ENCODE measurements at regions not wholly inside any gene's neighbourhood (a gene's known extent, or its start where the extent isn't known, plus 50 kb on each side); places are given as distances from the start of the nearest gene placed in this dataset.

DNA sequence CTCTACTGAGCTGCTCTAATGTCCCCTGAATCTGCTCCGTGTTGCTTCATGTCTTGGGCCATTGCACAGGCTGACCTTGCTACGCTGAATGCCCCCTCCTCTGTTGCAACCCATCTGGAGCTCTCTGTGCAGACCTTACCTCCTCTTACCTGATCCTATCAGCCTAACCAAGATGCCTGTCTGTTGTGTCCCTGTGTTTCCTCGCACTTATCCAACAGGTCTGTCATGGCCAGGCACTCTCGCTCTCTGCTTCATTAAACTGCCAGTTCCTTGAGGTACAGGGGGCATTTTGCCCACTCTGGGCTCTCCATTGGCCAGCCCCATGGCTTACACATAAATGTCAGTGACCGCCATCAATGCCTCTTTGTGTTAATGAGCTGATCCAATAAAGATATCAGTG is 277.7 kb upstream of the TSHZ3 start:
- Histone ChIP-seq H3K4me3 (ENCODE audit: low read length) (no peak overlapping the region), H3K9me2 (replicated peaks; ENCODE audit: control insufficient read depth, low read length) (no peaks in the 10 kb centered on the region), H3K4me1 (ENCODE audit: control insufficient read depth, low read length) (no peaks in the 10 kb centered on the region), H3K36me3 (ENCODE audit: control insufficient read depth, low read length) (no peaks in the 10 kb centered on the region), H3K9me3 (ENCODE audit: control insufficient read depth, insufficient read depth, low read length) (no peaks in the 10 kb centered on the region; the same call in 1 of the 2 replicates), H3F3A (ENCODE audit: control insufficient read depth, insufficient read depth) (no peaks in the 10 kb centered on the region), H3K4me2 (ENCODE audit: low read length) (no peak overlapping the region), H3K27me3 (ENCODE audit: control insufficient read depth, low read length) (no peaks in the 10 kb centered on the region), H3K79me2 (ENCODE audit: control insufficient read depth, low read length) (no peaks in the 10 kb centered on the region), H3K27ac (ENCODE audit: low read depth, low read length) (no peak overlapping the region), H4K20me1 (ENCODE audit: control insufficient read depth, insufficient read depth, low read depth, low read length) (no peaks in the 10 kb centered on the region)
- TF ChIP-seq EZH2phosphoT487 (IDR thresholded peaks at IDR 0.05; ENCODE audit: borderline replicate concordance, low read length) = no peak
- TF ChIP-seq, protein P1, sequence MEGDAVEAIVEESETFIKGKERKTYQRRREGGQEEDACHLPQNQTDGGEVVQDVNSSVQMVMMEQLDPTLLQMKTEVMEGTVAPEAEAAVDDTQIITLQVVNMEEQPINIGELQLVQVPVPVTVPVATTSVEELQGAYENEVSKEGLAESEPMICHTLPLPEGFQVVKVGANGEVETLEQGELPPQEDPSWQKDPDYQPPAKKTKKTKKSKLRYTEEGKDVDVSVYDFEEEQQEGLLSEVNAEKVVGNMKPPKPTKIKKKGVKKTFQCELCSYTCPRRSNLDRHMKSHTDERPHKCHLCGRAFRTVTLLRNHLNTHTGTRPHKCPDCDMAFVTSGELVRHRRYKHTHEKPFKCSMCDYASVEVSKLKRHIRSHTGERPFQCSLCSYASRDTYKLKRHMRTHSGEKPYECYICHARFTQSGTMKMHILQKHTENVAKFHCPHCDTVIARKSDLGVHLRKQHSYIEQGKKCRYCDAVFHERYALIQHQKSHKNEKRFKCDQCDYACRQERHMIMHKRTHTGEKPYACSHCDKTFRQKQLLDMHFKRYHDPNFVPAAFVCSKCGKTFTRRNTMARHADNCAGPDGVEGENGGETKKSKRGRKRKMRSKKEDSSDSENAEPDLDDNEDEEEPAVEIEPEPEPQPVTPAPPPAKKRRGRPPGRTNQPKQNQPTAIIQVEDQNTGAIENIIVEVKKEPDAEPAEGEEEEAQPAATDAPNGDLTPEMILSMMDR (IDR thresholded peaks at IDR 0.05; ENCODE audit: low read depth, low read length, poor library complexity, severe bottlenecking) = no peak

DNA sequence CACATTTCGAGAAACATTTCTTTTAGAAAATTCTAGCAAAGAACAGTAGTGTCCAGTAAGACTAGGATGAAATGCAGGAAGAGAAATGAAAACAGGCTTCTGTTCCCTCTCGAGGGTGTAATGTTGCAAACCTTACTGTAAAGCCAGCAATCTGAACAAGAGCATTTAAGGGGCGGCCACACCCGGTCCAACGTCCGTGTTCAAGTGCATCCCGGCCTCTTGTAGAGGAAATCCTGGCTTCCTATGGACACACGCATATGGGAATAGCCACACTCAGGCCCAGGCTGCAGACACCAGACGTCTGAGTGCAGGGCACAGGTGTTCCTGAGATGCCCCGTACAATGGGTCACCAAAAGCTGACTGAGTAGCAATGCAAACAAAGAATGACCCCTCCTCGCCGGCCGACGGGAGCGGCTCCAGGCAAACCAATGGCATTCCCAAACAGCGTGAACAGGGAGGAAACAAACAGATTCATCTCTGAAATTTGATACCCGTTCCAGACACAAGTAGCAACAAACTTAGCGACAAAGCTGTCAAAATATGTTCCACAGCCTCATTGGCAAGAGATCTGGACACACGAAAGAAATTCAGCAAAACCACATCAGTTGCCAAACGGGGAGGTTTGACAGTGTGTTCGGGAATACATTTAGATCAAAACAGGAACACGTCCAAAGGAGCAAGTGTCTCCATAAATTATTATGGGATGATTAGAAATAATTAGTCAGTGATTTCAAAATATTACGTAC is 278.6 kb upstream of the TSHZ3 start:
- Histone ChIP-seq H3K4me2 (ENCODE audit: low read length) (no peak overlapping the region), H3K9me3 (ENCODE audit: control insufficient read depth, insufficient read depth, low read length) (peaks cover under 1% of the 10 kb centered on the region; the same call in 1 of the 2 replicates), H3K4me1 (ENCODE audit: control insufficient read depth, low read length) (no peaks in the 10 kb centered on the region), H4K20me1 (ENCODE audit: control insufficient read depth, insufficient read depth, low read depth, low read length) (no peaks in the 10 kb centered on the region), H3K27me3 (ENCODE audit: control insufficient read depth, low read length) (no peaks in the 10 kb centered on the region), H3F3A (ENCODE audit: control insufficient read depth, insufficient read depth) (no peaks in the 10 kb centered on the region), H3K9me2 (replicated peaks; ENCODE audit: control insufficient read depth, low read length) (no peaks in the 10 kb centered on the region), H3K79me2 (ENCODE audit: control insufficient read depth, low read length) (no peaks in the 10 kb centered on the region), H3K27ac (ENCODE audit: low read depth, low read length) (no peak overlapping the region), H3K4me3 (ENCODE audit: low read length) (no peak overlapping the region), H3K36me3 (ENCODE audit: control insufficient read depth, low read length) (no peaks in the 10 kb centered on the region)
- TF ChIP-seq, protein P1 (IDR thresholded peaks at IDR 0.05; ENCODE audit: low read depth, low read length, poor library complexity, severe bottlenecking) = no peak
- TF ChIP-seq EZH2phosphoT487 (IDR thresholded peaks at IDR 0.05; ENCODE audit: borderline replicate concordance, low read length) = no peak

DNA sequence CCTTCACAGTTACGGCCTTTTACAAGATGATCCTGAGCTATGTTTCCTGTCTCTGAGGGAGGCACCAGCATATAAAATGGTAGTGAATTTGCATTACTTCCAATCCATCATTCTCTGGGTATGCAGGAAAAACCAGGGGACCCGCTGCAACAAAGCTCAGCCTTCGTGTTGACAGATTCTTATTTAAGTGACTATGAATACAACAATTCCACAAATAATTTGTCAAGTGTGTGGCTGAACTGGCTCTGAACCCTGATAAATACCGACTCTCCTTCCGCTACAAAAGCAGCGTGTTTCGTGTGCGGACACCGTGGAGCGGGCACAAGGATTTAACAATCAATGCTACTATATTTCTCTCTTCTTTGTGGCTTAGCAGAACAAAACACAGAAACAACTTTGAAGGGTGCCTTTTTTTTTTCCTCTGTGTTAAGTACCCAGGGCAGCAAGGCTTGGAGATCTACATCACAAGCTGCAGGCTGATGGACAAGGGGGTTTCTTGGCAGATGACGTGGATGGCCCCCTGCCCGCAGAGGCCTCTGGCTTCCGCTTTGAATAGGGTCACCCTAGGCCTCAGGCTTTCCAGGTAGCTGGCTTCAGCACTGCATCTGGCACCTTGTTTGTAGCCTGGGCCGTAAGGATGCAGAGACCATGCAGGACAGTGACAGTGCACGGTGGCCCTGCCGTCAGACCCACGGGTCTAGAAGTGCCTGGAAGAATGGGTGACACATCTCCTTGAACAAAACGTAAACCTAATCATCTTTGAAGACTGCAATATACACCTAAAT is 280.5 kb upstream of the TSHZ3 start:
- no peaks in the 10 kb centered on the region for H4K20me1 ChIP-seq (ENCODE audit: control insufficient read depth, insufficient read depth, low read depth, low read length)
- no peaks in the 10 kb centered on the region for H3K79me2 ChIP-seq (ENCODE audit: control insufficient read depth, low read length)
- no peaks in the 10 kb centered on the region for H3F3A ChIP-seq (ENCODE audit: control insufficient read depth, insufficient read depth)
- no peak overlapping the region for H3K4me2 ChIP-seq (ENCODE audit: low read length)
- H3K9me2 ChIP-seq (replicated peaks; ENCODE audit: control insufficient read depth, low read length) = no peaks in the 10 kb centered on the region
- no peaks in the 10 kb centered on the region for H3K36me3 ChIP-seq (ENCODE audit: control insufficient read depth, low read length)
- H3K9me3 ChIP-seq (ENCODE audit: control insufficient read depth, insufficient read depth, low read length) = peaks cover 5% of the 10 kb centered on the region; the same call in 1 of the 2 replicates
- no peak overlapping the region for H3K4me3 ChIP-seq (ENCODE audit: low read length)
- H3K27me3 ChIP-seq (ENCODE audit: control insufficient read depth, low read length) = no peaks in the 10 kb centered on the region
- no peaks in the 10 kb centered on the region for H3K4me1 ChIP-seq (ENCODE audit: control insufficient read depth, low read length)
- TF ChIP-seq, protein P1 (IDR thresholded peaks at IDR 0.05; ENCODE audit: low read depth, low read length, poor library complexity, severe bottlenecking) = no peak
- no peak for TF ChIP-seq EZH2phosphoT487 (IDR thresholded peaks at IDR 0.05; ENCODE audit: borderline replicate concordance, low read length)
- no peak overlapping the region for H3K27ac ChIP-seq (ENCODE audit: low read depth, low read length)
